Gastrocnemius medialis (tissue), 4 donors: ENCODE measurements at regions not wholly inside any gene's neighbourhood (a gene's known extent, or its start where the extent isn't known, plus 50 kb on each side); places are given as distances from the start of the nearest gene placed in this dataset.

ENCODE experiments used
- ATAC-seq, 2 donors: fragments of 150-250 bp; one replicate each; pipeline ENCODE4 v1.9.1; 2016
- DNase-seq, 2 donors: peaks; one replicate each; pipeline ENCODE4 v3.0.0-alpha.2; 2019
- H3K27ac ChIP-seq, 4 donors: fragments of 200-600 bp; sonication (generic); 1 replicate in 1 of 4; 2 replicates in 3 of 4; pipeline ENCODE4 v1.5.1; 2016 to 2018; ENCODE audit warnings: mild to moderate bottlenecking in 2 of 4, moderate library complexity in 1 of 4
- H3K27me3 ChIP-seq, 3 donors: fragments of 200-600 bp; sonication (generic) in 2 of 3; 1 replicate in 1 of 3; 2 replicates in 2 of 3; pipeline versions ENCODE4 v1.5.1 to v1.6.0; 2016 to 2019; ENCODE audit warnings: mild to moderate bottlenecking in 1 of 3, moderate library complexity in 1 of 3
- H3K36me3 ChIP-seq, 2 donors: fragments of 200-600 bp; sonication (generic) in 1 of 2; one replicate each; pipeline ENCODE4 v1.5.1; 2017 to 2018
- H3K4me1 ChIP-seq, 2 donors: fragments of 200-600 bp; sonication (generic) in 1 of 2; one replicate each; pipeline ENCODE4 v1.5.1; 2016 to 2017; ENCODE audit warnings: mild to moderate bottlenecking in 2 of 2
- H3K4me3 ChIP-seq, 4 donors: fragments of 200-600 bp; sonication (generic) in 3 of 4; 1 replicate in 1 of 4; 2 replicates in 3 of 4; pipeline ENCODE4 v1.5.1; 2016 to 2019; ENCODE audit warnings: mild to moderate bottlenecking in 2 of 4
- H3K9me3 ChIP-seq, 3 donors: fragments of 200-600 bp; sonication (generic) in 2 of 3; 1 replicate in 1 of 3; 2 replicates in 2 of 3; pipeline ENCODE4 v1.5.1; 2016 to 2019
- POLR2A ChIP-seq, 2 donors: fragments of 450-650 bp; IDR thresholded peaks; one replicate each; pipeline ENCODE4 v1.6.1; 2017; ENCODE audit warnings: antibody characterized with exemption in 2 of 2, mild to moderate bottlenecking in 2 of 2, moderate library complexity in 2 of 2
- in situ Hi-C, 4 donors: fragments of 200-750 bp; cut with MboI; loops; one replicate each; pipeline versions ENCODE4 v1.15.0 to v1.8.0; 2017; ENCODE audit warnings: low sequenced_read_pairs in 4 of 4
- intact Hi-C: fragments of 100-400 bp; cut with DNase I; formaldehyde crosslinking; loops from one replicate; pipeline ENCODE4 v1.15.1; 2023; ENCODE audit warnings: low total_unique reads
- TF ChIP-seq, protein P1 (sequence below), 5 experiments: fragments of 450-650 bp in 3 of 5; fragments of 200-600 bp in 2 of 5; sonication (generic) in 2 of 5; IDR thresholded peaks in 4 of 5; conservative IDR thresholded peaks in 1 of 5; 1 replicate in 4 of 5; 2 replicates in 1 of 5; pipeline ENCODE4 v1.5.1; 2016 to 2019; ENCODE audit warnings: antibody characterized with exemption in 5 of 5, mild to moderate bottlenecking in 3 of 5, moderate library complexity in 3 of 5

DNA sequence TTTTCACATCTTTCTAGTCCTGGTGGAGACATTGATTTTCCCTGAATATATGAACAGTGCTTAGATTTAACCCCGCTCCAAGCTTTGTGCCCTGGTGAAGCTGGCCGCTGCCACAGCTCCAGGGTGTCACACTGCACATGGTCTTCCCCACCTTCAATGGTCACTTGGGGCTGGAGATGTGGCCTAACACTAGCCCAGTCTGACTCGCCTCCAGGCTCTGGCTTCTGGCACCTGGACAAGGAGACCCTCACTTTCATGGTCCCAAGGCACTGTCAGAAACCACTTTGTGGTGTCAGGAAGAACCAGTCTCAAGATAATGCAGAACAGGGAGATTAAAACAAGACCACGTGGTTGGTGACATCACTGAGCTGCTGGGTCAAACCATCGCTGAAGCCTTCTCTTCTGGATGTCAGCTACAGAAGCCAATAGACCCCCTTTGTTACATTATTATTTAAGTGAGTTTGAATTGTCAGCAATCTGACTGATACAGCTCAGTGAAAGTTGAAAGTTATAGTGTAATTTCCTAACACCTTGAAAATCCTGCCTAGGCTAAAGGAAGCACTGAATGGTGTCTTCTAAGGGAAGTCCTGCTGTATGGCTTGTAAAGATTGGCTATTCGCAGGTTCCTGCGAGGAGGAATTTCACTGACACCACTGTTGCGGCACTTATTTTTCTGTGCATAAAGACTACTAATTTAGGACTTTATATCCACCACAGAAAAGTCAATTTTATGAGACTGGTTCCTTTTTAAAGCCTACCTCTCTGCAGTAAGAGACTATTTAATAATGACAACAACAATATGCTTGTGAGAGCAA is 55.0 kb upstream of the CTDP1 start:
- H3K4me3 ChIP-seq, result no peak overlapping the region
- DNase-seq, result no peak
- ATAC-seq, result no peak
- intact Hi-C loops, result no loop called here
- no peaks in the 10 kb centered on the region for H3K36me3 ChIP-seq
- H3K27me3 ChIP-seq, result peaks cover 0 to 16% (median 2%) of the 10 kb centered on the region in 3 donors
- TF ChIP-seq, protein P1, sequence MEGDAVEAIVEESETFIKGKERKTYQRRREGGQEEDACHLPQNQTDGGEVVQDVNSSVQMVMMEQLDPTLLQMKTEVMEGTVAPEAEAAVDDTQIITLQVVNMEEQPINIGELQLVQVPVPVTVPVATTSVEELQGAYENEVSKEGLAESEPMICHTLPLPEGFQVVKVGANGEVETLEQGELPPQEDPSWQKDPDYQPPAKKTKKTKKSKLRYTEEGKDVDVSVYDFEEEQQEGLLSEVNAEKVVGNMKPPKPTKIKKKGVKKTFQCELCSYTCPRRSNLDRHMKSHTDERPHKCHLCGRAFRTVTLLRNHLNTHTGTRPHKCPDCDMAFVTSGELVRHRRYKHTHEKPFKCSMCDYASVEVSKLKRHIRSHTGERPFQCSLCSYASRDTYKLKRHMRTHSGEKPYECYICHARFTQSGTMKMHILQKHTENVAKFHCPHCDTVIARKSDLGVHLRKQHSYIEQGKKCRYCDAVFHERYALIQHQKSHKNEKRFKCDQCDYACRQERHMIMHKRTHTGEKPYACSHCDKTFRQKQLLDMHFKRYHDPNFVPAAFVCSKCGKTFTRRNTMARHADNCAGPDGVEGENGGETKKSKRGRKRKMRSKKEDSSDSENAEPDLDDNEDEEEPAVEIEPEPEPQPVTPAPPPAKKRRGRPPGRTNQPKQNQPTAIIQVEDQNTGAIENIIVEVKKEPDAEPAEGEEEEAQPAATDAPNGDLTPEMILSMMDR (IDR thresholded peaks at IDR 0.05 in 4 of 5, conservative IDR thresholded peaks at IDR 0.05 in 1 of 5), result no peak
- no peak for TF ChIP-seq POLR2A (IDR thresholded peaks at IDR 0.05)
- no peaks in the 10 kb centered on the region for H3K4me1 ChIP-seq
- H3K27ac ChIP-seq, result no peak overlapping the region
- H3K9me3 ChIP-seq, result no peaks in the 10 kb centered on the region
- in situ Hi-C loops, result loop anchor here in 1 of 4 donors (25.0 kb wide), 1 partner anchor 87 kb away; no protein-coding TSS in a partner anchor

- no peak overlapping the region for H3K27ac ChIP-seq
- H3K4me3 ChIP-seq, result no peak overlapping the region
- no peak for TF ChIP-seq POLR2A (IDR thresholded peaks at IDR 0.05)
- TF ChIP-seq, protein P1 (IDR thresholded peaks at IDR 0.05 in 4 of 5, conservative IDR thresholded peaks at IDR 0.05 in 1 of 5), result no peak
- intact Hi-C loops (no loop called here), in situ Hi-C loops (loop anchor here in 1 of 4 donors (25.0 kb wide), 1 partner anchor 88 kb away; no protein-coding TSS in a partner anchor)
- ATAC-seq, result no peak
- peaks cover 0 to 16% (median 2%) of the 10 kb centered on the region in 3 donors for H3K27me3 ChIP-seq
- H3K36me3 ChIP-seq, result no peaks in the 10 kb centered on the region
- DNase-seq, result no peak
- H3K9me3 ChIP-seq, result no peaks in the 10 kb centered on the region
- H3K4me1 ChIP-seq, result no peaks in the 10 kb centered on the region
Observed at GRCh38 chr18:79625195-79625923, 54.2 kb upstream of the CTDP1 start.

GRCh38 chr18:79625924-79626561 is 53.6 kb upstream of the CTDP1 start:
- in situ Hi-C loops (loop anchor here in 1 of 4 donors (25.0 kb wide), 1 partner anchor 89 kb away; no protein-coding TSS in a partner anchor), intact Hi-C loops (no loop called here)
- Histone ChIP-seq H3K27ac (no peak overlapping the region), H3K27me3 (peaks cover 0 to 16% (median 2%) of the 10 kb centered on the region in 3 donors), H3K36me3 (no peaks in the 10 kb centered on the region), H3K4me3 (no peak overlapping the region), H3K4me1 (no peaks in the 10 kb centered on the region), H3K9me3 (no peaks in the 10 kb centered on the region)
- TF ChIP-seq POLR2A (IDR thresholded peaks at IDR 0.05), result no peak
- TF ChIP-seq, protein P1 (IDR thresholded peaks at IDR 0.05 in 4 of 5, conservative IDR thresholded peaks at IDR 0.05 in 1 of 5), result no peak
- ATAC-seq (no peak), DNase-seq (no peak)

DNA sequence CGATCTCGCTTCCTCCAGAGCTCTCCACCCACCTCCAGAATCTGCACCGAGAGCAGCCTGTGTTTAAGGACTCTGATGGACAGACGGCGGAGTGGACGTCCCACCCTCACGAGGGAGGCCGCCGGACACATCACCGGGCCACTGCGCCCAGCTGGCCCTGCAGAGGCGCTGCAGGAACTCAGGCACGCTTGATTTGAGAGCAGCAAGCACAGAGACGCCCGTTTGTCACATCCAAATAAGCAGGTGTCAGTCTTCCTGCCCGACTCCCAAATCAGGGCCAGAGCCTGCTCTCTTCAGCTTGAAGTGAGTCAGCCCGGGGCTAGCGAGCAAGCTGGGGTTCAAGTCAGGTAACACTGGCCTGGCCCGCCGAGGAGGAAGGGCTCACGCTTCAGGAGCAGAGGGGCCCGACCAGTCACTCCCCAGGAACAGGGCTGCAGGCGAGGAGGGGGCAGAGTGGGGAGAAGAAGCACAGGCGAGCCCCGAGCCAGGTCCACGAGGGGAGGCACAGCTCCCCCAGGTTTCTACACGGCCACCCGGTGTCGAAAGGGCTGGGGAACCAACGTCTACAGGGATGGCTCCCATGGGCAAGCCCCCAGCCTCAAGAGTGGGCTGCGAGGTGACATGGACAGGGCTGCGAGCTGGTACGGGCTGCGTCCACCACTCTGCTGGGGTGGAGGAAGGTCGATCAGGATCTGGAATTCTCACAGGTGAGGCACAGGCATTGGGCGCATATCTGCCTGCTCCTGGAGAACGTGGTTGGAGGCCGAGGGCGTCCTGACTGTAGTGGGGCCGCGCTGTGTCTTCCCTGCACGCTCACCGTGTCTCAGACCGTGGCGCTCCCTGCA is 52.5 kb upstream of the CTDP1 start:
- in situ Hi-C loops (loop anchor here in 1 of 4 donors (25.0 kb wide), 1 partner anchor 90 kb away; no protein-coding TSS in a partner anchor), intact Hi-C loops (no loop called here)
- H3K4me3 ChIP-seq, result no peak overlapping the region
- no peaks in the 10 kb centered on the region for H3K4me1 ChIP-seq
- DNase-seq (no peak), ATAC-seq (no peak)
- H3K9me3 ChIP-seq, result no peaks in the 10 kb centered on the region
- TF ChIP-seq POLR2A (IDR thresholded peaks at IDR 0.05), result no peak
- TF ChIP-seq, protein P1 (IDR thresholded peaks at IDR 0.05 in 4 of 5, conservative IDR thresholded peaks at IDR 0.05 in 1 of 5), result no peak
- H3K36me3 ChIP-seq, result no peaks in the 10 kb centered on the region
- H3K27ac ChIP-seq, result no peak overlapping the region
- H3K27me3 ChIP-seq, result peaks cover 0 to 16% (median 0%) of the 10 kb centered on the region in 3 donors
